ENCODE measurements at regions not wholly inside any gene's neighbourhood (a gene's known extent, or its start where the extent isn't known, plus 50 kb on each side); places are given as distances from the start of the nearest gene placed in this dataset.
"Not testable (repeated sequence)": the region's sequence is repeated elsewhere in the genome, so short reads cannot be mapped to it uniquely, and the experiment has no call there.

DNA sequence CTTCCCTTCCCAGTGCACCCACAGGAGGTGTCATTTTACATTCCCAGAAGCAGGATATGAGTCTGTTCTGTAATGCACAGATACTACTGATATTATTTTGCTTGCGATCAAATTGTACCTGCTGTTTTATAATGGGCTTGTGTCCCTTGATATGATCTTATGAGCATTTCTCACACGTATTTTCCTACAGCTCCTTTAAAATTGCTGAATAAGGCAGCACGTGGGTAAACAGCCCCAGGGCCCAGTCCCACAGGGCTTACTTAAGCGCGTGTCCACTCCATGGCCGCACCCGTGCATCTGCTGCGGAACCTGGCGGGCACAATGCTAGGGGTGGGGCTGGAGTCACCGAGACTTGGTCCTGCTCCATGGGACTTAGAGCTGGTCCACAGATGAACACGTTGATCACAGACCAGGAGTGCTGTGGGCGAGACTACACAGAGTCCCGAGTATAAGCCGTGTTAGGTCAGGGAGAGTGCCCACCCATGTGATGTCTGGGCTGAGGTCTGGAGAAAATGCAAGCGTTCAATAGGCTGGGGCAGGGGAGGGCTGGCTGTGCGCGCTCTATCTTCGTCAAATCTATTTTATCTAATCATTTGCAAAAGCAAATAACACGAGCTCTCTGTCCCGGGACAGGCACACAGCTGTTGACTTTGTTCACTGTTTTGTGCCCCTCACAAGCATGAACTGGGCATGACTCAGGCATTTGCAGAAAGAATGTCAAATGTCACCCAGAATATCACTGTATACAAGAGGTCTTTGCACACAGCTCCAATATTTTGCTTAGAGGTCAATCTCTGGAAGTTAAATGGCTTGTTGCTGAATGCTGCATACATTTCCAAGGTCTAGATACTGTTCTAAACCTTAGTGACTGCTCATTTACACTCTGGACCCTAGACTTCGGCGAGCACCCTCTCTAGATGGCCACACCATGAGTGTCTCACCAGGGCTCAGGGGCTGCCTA, 119.3 kb downstream of the CRYAA start:
- DNase-seq (ENCODE audit: low read depth): no peak

GRCh38 chr21:43287111-43287760, 118.4 kb downstream of the CRYAA start:
- no peak for DNase-seq (ENCODE audit: low read depth)

DNA sequence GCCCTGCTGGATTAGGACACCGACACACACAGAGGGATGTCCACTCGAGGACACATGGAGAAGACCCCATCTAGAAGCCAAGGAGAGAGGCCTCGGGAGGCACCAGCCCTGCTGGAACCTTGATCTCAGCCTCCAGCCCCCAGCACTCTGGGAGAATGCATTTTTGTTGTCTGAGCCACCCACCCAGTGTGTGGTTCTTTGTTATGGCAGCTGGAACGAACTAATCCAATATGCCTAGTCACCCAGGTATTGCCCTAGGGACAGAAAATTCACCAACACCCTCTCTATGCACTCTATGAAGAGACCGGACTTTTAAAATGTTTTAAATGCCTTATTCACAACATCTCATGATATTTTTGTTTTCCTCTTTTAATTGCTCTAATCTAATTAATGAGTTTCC, 117.4 kb downstream of the CRYAA start:
- DNase-seq (ENCODE audit: low read depth): no peak

DNA sequence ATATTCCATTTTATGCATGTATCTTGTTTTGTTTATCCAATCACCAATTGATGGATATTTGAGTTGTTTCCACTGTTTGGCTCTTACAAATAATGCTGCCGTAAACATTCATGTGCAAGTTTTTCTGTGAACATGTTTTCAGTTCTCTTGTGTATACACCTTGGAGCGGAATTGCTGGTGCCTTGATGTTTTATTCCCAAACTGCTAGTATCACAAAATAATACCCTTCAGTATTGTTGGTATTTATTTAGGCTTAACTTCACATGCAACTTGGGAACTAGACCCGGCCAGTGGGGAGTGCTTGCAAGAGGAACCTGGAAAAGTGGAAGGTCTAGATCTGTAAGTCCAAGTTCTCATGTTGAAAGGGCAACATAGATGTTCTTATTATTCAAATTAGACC, 115.9 kb downstream of the CRYAA start:
- DNase-seq (ENCODE audit: low read depth): no peak

DNA sequence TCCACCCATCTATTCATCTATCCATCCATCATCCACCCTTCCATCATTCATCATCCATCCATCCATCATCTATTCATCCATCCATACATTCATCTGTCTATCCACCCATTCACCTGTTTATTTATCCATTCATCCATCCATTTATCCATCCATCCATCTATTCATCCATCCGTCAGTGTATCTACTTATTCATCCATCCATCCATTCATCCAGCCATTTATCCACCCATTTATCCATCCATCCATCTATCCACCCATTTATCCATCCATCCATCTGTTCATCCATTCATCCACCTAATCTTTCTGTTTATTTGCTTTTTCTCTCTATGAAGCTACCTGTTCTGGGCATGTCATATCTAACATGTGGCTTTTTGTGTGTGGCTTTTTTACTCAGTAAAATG, 115.4 kb downstream of the CRYAA start:
- DNase-seq (ENCODE audit: low read depth): no peak

DNA sequence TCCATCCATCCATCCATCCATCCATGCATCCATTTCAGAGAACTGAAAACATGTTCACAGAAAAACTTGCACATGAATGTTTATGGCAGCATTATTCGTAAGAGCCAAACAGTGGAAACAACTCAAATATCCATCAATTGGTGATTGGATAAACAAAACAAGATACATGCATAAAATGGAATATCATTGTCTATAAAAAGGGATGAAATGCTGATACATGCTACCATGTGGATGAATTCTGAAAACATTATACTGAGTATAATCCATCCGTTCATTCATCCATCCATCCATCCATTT, 115.1 kb downstream of the CRYAA start:
- not testable (repeated sequence) for DNase-seq (ENCODE audit: low read depth)

- DNase-seq (ENCODE audit: low read depth): no peak
These were observed 114.5 kb downstream of the CRYAA start for GRCh38 chr21:43283136-43283924.

- no peak for DNase-seq (ENCODE audit: low read depth)
These were observed 113.7 kb downstream of the CRYAA start for GRCh38 chr21:43282358-43283120.

DNA sequence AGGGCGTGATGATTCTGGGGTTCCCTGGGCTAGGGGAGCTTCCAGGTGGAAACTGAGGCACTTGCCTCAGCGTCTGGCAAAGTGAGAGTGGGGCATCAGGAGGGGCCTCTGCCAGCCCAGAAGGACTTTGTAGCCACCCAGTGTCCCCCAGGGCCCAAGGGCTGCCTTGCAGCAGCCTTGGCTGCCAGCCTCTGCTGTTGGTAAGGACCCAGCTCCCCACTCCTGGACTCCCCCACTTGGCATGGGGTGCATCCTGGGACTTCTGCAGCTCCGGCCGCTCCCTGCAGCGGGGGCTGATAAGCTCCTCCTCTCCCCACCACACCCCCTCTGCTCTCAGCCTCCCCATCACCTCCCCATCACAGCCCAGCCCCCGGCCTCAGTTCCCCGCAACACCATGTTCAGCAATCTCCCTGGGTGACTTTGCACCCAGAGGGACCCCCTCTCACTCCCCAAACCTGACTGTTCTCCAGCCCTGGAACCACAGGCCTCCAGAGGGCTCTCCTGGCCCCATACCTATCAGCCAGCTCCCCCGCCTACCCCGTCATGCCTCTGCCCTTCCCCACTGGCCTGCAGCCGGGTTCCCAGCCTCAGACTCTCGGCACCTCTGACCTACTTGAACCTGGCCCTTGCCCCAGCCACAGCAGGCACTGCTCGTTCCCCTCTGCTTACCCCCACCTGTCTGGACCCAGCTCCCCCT, 113.0 kb downstream of the CRYAA start:
- no peak for DNase-seq (ENCODE audit: low read depth)

DNA sequence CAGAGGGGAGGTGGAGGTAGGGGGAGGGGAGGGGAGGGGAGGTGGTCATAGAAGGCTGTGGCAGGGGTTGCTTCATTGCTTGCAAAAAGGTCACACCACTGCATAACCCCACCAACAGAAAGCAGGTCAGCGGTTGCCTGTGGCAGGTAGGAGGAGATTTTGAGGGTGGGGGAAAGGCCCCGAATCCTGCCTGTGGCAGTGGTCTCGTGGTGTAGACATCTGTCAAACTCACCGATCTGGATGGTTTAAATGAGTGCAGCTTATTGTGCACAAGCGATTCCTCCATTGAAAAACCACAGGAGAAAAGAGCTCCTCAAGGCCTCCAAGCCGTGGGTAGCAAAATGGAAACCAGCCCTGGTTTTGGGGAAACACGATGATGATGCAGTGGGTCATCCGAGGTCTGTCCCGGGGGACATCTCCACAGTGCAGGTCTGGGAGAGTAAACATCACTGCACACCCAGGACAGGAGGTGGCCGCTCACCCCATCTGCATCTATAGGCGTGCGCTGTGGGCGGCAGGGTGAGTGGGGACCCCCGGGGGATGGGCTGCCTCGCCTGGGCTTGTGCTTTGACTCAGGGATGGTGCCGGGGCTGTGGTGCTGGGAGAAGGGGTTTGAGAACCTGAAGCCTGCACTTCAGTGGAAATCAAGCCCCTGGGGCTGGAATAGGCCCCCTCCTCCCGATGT, 112.3 kb downstream of the CRYAA start:
- DNase-seq (ENCODE audit: low read depth): no peak

- no peak for DNase-seq (ENCODE audit: low read depth)
These were observed 110.7 kb downstream of the CRYAA start for GRCh38 chr21:43279578-43279894.

GRCh38 chr21:43278766-43279577, 110.2 kb downstream of the CRYAA start:
- DNase-seq (ENCODE audit: low read depth): no peak

DNA sequence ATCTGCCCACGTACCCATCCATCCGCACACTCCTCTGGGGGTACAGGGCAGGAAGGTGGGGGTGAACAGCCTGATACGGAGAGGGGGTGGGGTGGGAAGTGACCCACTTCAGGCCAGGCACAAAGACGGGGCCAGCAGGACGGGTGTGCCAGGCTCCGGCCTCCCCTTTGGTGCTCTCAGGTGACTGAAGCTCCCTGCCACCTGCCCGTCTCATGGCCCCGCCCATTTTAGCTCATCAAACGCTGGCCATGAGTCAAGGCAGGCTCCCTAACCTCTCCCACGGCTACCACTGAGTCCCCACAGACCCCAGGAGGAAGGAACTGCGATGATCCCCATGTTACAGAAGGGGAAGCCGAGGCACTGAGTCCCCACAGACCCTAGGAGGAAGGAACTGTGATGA, 109.6 kb downstream of the CRYAA start:
- no peak for DNase-seq (ENCODE audit: low read depth)

GRCh38 chr21:43277481-43278351, 108.9 kb downstream of the CRYAA start:
- no peak for DNase-seq (ENCODE audit: low read depth)

- no peak for DNase-seq (ENCODE audit: low read depth)
These were observed 108.0 kb downstream of the CRYAA start for GRCh38 chr21:43276811-43277210.

DNA sequence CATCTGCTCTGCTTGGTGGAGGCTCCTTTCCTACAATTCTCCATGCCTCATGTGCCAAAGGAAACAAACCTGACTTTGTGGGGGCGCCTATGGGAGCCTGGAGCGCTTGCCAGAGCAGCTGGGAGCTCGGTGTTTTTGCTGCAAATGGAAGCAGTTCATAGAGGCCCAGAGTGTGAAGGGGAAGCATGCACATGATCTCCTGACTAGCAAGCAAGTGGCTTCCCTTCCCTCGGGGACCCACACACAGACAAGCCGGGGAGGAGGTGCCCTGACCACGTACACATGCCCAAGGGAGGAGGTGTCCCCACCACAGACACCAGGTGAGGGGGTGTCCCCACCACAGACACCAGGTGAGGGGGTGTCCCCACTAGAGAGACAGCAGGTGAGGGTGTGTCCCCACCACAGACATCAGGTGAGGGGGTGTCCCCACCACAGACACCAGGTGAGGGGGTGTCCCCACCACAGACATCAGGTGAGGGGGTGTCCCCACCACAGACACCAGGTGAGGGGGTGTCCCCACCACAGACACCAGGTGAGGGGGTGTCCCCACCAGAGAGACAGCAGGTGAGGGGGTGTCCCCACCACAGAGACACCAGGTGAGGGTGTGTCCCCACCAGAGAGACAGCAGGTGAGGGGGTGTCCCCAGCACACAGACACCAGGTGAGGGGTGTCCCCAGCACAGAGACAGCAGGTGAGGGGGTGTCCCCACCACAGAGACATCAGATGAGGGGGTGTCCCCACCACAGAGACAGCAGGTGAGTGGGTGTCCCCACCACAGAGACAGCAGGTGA, 106.8 kb downstream of the CRYAA start:
- no peak for DNase-seq (ENCODE audit: low read depth)

- no peak for DNase-seq (ENCODE audit: low read depth)
These were observed 106.1 kb downstream of the CRYAA start for GRCh38 chr21:43274946-43275310.

Data from fibroblast of the conjunctiva (primary cell).